ENCODE measurements at regions not wholly inside any gene's neighbourhood (a gene's known extent, or its start where the extent isn't known, plus 50 kb on each side); places are given as distances from the start of the nearest gene placed in this dataset.

- TF ChIP-seq CTCF (IDR thresholded peaks at IDR 0.05) (no peak), POLR2A (IDR thresholded peaks at IDR 0.05) (no peak)
Measured at GRCh38 chr4:11847167-11847566, 418.5 kb upstream of the HS3ST1 start.

Data from transverse colon (tissue), 3 donors.